Smooth muscle cell (in vitro differentiated cells): ENCODE measurements at regions not wholly inside any gene's neighbourhood (a gene's known extent, or its start where the extent isn't known, plus 50 kb on each side); places are given as distances from the start of the nearest gene placed in this dataset.

Experiments
- DNase-seq: peaks from one replicate; lab custom pipeline; 2025; ENCODE audit not compliant: unreplicated experiment; lab: John Stamatoyannopoulos, UW
- H2AFZ ChIP-seq: fragments of 200-600 bp; sonication (generic); 2 replicates; pipeline ENCODE4 v1.6.0; 2016; ENCODE audit warnings: antibody characterized with exemption, low read depth, mild to moderate bottlenecking
- H3F3A ChIP-seq: fragments of 200-600 bp; sonication (generic); 2 replicates; pipeline ENCODE4 v1.6.0; 2017; ENCODE audit warnings: antibody characterized with exemption, low read depth
- H3K27ac ChIP-seq: fragments of 200-600 bp; sonication (generic); 2 replicates; pipeline ENCODE4 v1.5.1; 2016; ENCODE audit warnings: low read depth, mild to moderate bottlenecking
- H3K27me3 ChIP-seq: fragments of 200-600 bp; sonication (generic); 2 replicates; pipeline ENCODE4 v1.6.1; 2016; ENCODE audit warnings: low read depth, mild to moderate bottlenecking
- H3K36me3 ChIP-seq: fragments of 200-600 bp; sonication (generic); 2 replicates; pipeline ENCODE4 v1.5.1; 2016; ENCODE audit warnings: low read depth
- H3K4me1 ChIP-seq: fragments of 200-600 bp; sonication (generic); 2 replicates; pipeline ENCODE4 v1.5.1; 2016; ENCODE audit warnings: low read depth
- H3K4me2 ChIP-seq: fragments of 200-600 bp; sonication (generic); 2 replicates; pipeline ENCODE4 v1.6.0; 2016; ENCODE audit warnings: mild to moderate bottlenecking
- H3K4me3 ChIP-seq: fragments of 200-600 bp; sonication (generic); 2 replicates; pipeline ENCODE4 v1.5.1; 2016; ENCODE audit warnings: mild to moderate bottlenecking
- H3K79me2 ChIP-seq: fragments of 200-600 bp; sonication (generic); 2 replicates; pipeline ENCODE4 v1.6.0; 2016; ENCODE audit warnings: low read depth, mild to moderate bottlenecking
- H3K9ac ChIP-seq: fragments of 200-600 bp; sonication (generic); 2 replicates; pipeline ENCODE4 v1.6.0; 2016; ENCODE audit warnings: low read depth
- H3K9me3 ChIP-seq: fragments of 200-600 bp; sonication (generic); replicated peaks from 2 replicates; pipeline ENCODE4 v1.5.1; 2016; ENCODE audit warnings: low read depth
- H4K20me1 ChIP-seq: fragments of 200-600 bp; sonication (generic); 2 replicates; pipeline ENCODE4 v1.6.0; 2016; ENCODE audit warnings: low read depth
- WGBS: methylation state at CpG from one replicate; pipeline ENCODE4 v1.1.7; 2016; ENCODE audit warnings: low lambda C conversion rate; 5-methylcytosine and 5-hydroxymethylcytosine counted together
- TF ChIP-seq, protein P1 (sequence below): fragments of 200-600 bp; sonication (generic); IDR thresholded peaks from 2 replicates; pipeline ENCODE4 v1.5.1; 2017; ENCODE audit warnings: borderline replicate concordance, mild to moderate bottlenecking, antibody characterized with exemption; ENCODE audit not compliant: insufficient read depth, poor library complexity, severe bottlenecking

GRCh38 chr18:2448565-2449151 lies 122.6 kb downstream of the METTL4 start:
- H2AFZ ChIP-seq: no peak overlapping the region
- no peaks in the 10 kb centered on the region for H3K36me3 ChIP-seq
- TF ChIP-seq, protein P1, sequence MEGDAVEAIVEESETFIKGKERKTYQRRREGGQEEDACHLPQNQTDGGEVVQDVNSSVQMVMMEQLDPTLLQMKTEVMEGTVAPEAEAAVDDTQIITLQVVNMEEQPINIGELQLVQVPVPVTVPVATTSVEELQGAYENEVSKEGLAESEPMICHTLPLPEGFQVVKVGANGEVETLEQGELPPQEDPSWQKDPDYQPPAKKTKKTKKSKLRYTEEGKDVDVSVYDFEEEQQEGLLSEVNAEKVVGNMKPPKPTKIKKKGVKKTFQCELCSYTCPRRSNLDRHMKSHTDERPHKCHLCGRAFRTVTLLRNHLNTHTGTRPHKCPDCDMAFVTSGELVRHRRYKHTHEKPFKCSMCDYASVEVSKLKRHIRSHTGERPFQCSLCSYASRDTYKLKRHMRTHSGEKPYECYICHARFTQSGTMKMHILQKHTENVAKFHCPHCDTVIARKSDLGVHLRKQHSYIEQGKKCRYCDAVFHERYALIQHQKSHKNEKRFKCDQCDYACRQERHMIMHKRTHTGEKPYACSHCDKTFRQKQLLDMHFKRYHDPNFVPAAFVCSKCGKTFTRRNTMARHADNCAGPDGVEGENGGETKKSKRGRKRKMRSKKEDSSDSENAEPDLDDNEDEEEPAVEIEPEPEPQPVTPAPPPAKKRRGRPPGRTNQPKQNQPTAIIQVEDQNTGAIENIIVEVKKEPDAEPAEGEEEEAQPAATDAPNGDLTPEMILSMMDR: no peak
- H3K27me3 ChIP-seq: no peaks in the 10 kb centered on the region
- no peak for DNase-seq
- H3K9ac ChIP-seq: no peak overlapping the region
- no peaks in the 10 kb centered on the region for H4K20me1 ChIP-seq
- WGBS: 68% methylated on average over 2 of the region's 2 CpGs
- H3K79me2 ChIP-seq: no peaks in the 10 kb centered on the region
- no peaks in the 10 kb centered on the region for H3K9me3 ChIP-seq
- H3F3A ChIP-seq: no peaks in the 10 kb centered on the region
- H3K27ac ChIP-seq: no peak overlapping the region
- no peaks in the 10 kb centered on the region for H3K4me1 ChIP-seq
- no peak overlapping the region for H3K4me2 ChIP-seq
- H3K4me3 ChIP-seq: no peak overlapping the region

- Histone ChIP-seq H3K36me3 (no peaks in the 10 kb centered on the region), H3K4me1 (no peaks in the 10 kb centered on the region), H2AFZ (no peak overlapping the region), H3K4me2 (no peak overlapping the region), H3K79me2 (no peaks in the 10 kb centered on the region), H3K27me3 (no peaks in the 10 kb centered on the region), H4K20me1 (no peaks in the 10 kb centered on the region), H3K9me3 (no peaks in the 10 kb centered on the region), H3K4me3 (no peak overlapping the region), H3F3A (no peaks in the 10 kb centered on the region), H3K27ac (no peak overlapping the region), H3K9ac (no peak overlapping the region)
- no peak for DNase-seq
- 93% methylated on average over 1 of the region's 1 CpG for whole genome bisulfite sequencing
- TF ChIP-seq, protein P1: no peak
These were observed 119.7 kb downstream of the METTL4 start for GRCh38 chr18:2451556-2451955.

DNA sequence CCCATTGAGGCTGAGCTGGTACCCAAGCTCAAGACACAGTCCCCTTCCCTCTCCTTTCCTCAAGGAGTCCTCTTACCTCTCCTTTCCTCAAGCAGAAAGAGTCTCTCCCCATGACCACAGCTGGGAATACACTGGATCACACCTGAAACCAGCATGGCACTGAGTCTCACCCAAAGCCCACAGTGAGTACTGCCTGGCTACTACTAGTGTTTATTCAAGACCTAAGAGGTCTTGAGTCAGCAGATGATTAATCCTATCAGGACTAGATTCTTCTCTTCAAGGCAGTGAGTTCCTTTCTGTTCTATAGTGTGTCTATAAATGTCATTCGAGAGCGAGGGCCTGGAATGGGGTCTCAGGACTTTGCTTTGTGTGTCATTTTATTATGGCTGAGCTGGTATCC lies 111.4 kb downstream of the METTL4 start:
- H2AFZ ChIP-seq: no peak overlapping the region
- 95% methylated on average over 2 of the region's 2 CpGs for WGBS

More for the DNA sequence above, 111.4 kb downstream of the METTL4 start:
- Histone ChIP-seq H3F3A (no peaks in the 10 kb centered on the region), H3K4me1 (no peaks in the 10 kb centered on the region), H3K9me3 (no peaks in the 10 kb centered on the region), H3K27ac (no peak overlapping the region), H3K79me2 (no peaks in the 10 kb centered on the region), H3K27me3 (no peaks in the 10 kb centered on the region), H4K20me1 (no peaks in the 10 kb centered on the region), H3K4me3 (no peak overlapping the region), H3K4me2 (no peak overlapping the region), H3K9ac (no peak overlapping the region), H3K36me3 (no peaks in the 10 kb centered on the region)
- TF ChIP-seq, protein P1: no peak
- no peak for DNase-seq
